Activated CD8-positive, alpha-beta T cell treated with anti-CD3 and anti-CD28 coated beads for 36 hours (primary cell): ENCODE measurements at regions not wholly inside any gene's neighbourhood (a gene's known extent, or its start where the extent isn't known, plus 50 kb on each side); places are given as distances from the start of the nearest gene placed in this dataset.

Experiments
- ATAC-seq: fragments of 200-7000 bp; cut with Tn5 transposase; one replicate; pipeline ENCODE4 v1.10.0; 2021; ENCODE audit warnings: mild to moderate bottlenecking, moderate library complexity
- CTCF ChIA-PET: fragments of 350-600 bp; sonication (Branson Sonifier 250); formaldehyde crosslinking; loops from one replicate; lab custom pipeline; 2021; ENCODE audit warnings: antibody characterized with exemption; lab: Charles Lee
- POLR2A ChIA-PET: fragments of 350-600 bp; sonication (Branson Sonifier 250); formaldehyde crosslinking; loops from one replicate; lab custom pipeline; 2021; ENCODE audit warnings: antibody characterized with exemption; lab: Charles Lee
- DNase-seq: peaks from one replicate; pipeline ENCODE4 v3.0.0-alpha.2; 2020
- H3K27ac Mint-ChIP-seq: one replicate; pipeline ENCODE4 v1.8.0; 2021; ENCODE audit warnings: mild to moderate bottlenecking, mixed read lengths
- H3K27me3 Mint-ChIP-seq: one replicate; pipeline ENCODE4 v1.8.0; 2021; ENCODE audit warnings: mixed read lengths
- H3K36me3 Mint-ChIP-seq: one replicate; pipeline ENCODE4 v1.8.0; 2021; ENCODE audit warnings: low read depth, mixed read lengths
- H3K4me1 Mint-ChIP-seq: one replicate; pipeline ENCODE4 v1.8.0; 2021; ENCODE audit warnings: low read depth, mixed read lengths
- H3K4me3 Mint-ChIP-seq: one replicate; pipeline ENCODE4 v1.8.0; 2021; ENCODE audit warnings: mild to moderate bottlenecking, moderate library complexity, mixed read lengths
- H3K9me3 Mint-ChIP-seq: one replicate; pipeline ENCODE4 v1.8.0; 2021; ENCODE audit warnings: mixed read lengths
- CTCF ChIP-seq: fragments of 200-600 bp; IDR thresholded peaks from one replicate; pipeline ENCODE4 v1.8.0; 2022; ENCODE audit warnings: antibody characterized with exemption, mild to moderate bottlenecking
- intact Hi-C: fragments of 100-400 bp; cut with micrococcal nuclease; formaldehyde crosslinking; loops from one replicate; pipeline ENCODE4 v1.10.0; 2022

- peaks cover 6% of the 10 kb centered on the region for H3K4me1 Mint-ChIP-seq
- no peak overlapping the region for H3K4me3 Mint-ChIP-seq
- TF ChIP-seq CTCF, result no peak
- CTCF ChIA-PET, result interaction anchor here (0.6 to 2.8 kb wide), 6 partner anchors 16 to 589 kb away, joined by 3 to 8 read pairs (median 3); no protein-coding TSS in a partner anchor
- POLR2A ChIA-PET, result no interaction called here
- H3K27me3 Mint-ChIP-seq, result no peaks in the 10 kb centered on the region
- ATAC-seq (no peak), DNase-seq (no peak)
- intact Hi-C loops, result no loop called here
- no peaks in the 10 kb centered on the region for H3K9me3 Mint-ChIP-seq
- no peaks in the 10 kb centered on the region for H3K36me3 Mint-ChIP-seq
- no peak overlapping the region for H3K27ac Mint-ChIP-seq
Measured at GRCh38 chr1:200274116-200274515, 135.7 kb downstream of the ZNF281 start.

GRCh38 chr1:200272481-200273068 is 137.3 kb downstream of the ZNF281 start:
- CTCF ChIA-PET, result interaction anchor here (2.6 kb wide), 1 partner anchor 14 kb away, joined by 6 read pairs; no protein-coding TSS in a partner anchor
- H3K36me3 Mint-ChIP-seq, result no peaks in the 10 kb centered on the region
- intact Hi-C loops, result no loop called here
- peaks cover 6% of the 10 kb centered on the region for H3K4me1 Mint-ChIP-seq
- no peak for TF ChIP-seq CTCF
- H3K27ac Mint-ChIP-seq, result no peak overlapping the region
- DNase-seq, result no peak
- H3K4me3 Mint-ChIP-seq, result no peak overlapping the region
- POLR2A ChIA-PET, result interaction anchor here (0.6 kb wide), 3 partner anchors 31 to 532 kb away, joined by 3 to 4 read pairs (median 3); no protein-coding TSS in a partner anchor
- no peaks in the 10 kb centered on the region for H3K9me3 Mint-ChIP-seq
- no peaks in the 10 kb centered on the region for H3K27me3 Mint-ChIP-seq
- no peak for ATAC-seq

GRCh38 chr1:200269256-200269655 is 140.6 kb downstream of the ZNF281 start:
- H3K27me3 Mint-ChIP-seq, result no peaks in the 10 kb centered on the region

GRCh38 chr1:200267937-200268336 is 141.9 kb downstream of the ZNF281 start:
- TF ChIP-seq CTCF, result no peak
- no peak overlapping the region for H3K4me3 Mint-ChIP-seq
- ChIA-PET POLR2A (no interaction called here), CTCF (interaction anchor here (1.5 kb wide), 1 partner anchor 12 kb away, joined by 5 read pairs; no protein-coding TSS in a partner anchor)
- intact Hi-C loops, result no loop called here
- H3K4me1 Mint-ChIP-seq, result no peaks in the 10 kb centered on the region
- ATAC-seq, result no peak
- H3K9me3 Mint-ChIP-seq, result no peaks in the 10 kb centered on the region
- DNase-seq, result no peak
- no peaks in the 10 kb centered on the region for H3K36me3 Mint-ChIP-seq
- H3K27me3 Mint-ChIP-seq, result no peaks in the 10 kb centered on the region
- H3K27ac Mint-ChIP-seq, result no peak overlapping the region

More at GRCh38 chr1:200269256-200269655, 140.6 kb downstream of the ZNF281 start:
- Mint-ChIP-seq H3K36me3 (no peaks in the 10 kb centered on the region), H3K27ac (no peak overlapping the region), H3K9me3 (no peaks in the 10 kb centered on the region), H3K4me3 (no peak overlapping the region), H3K4me1 (peaks cover 6% of the 10 kb centered on the region)
- CTCF ChIA-PET, result interaction anchor here (1.6 to 2.2 kb wide), 2 partner anchors 11 to 130 kb away, joined by 4 to 5 read pairs; no protein-coding TSS in a partner anchor
- intact Hi-C loops, result no loop called here
- ATAC-seq, result no peak
- POLR2A ChIA-PET, result interaction anchor here (1.2 kb wide), 1 partner anchor 209 kb away, joined by 3 read pairs; no protein-coding TSS in a partner anchor
- no peak for DNase-seq
- no peak for TF ChIP-seq CTCF

- TF ChIP-seq CTCF, result no peak
- intact Hi-C loops, result no loop called here
- CTCF ChIA-PET, result interaction anchor here (1.5 kb wide), 1 partner anchor 12 kb away, joined by 5 read pairs; no protein-coding TSS in a partner anchor
Measured at GRCh38 chr1:200267458-200267857, 142.4 kb downstream of the ZNF281 start.

More at GRCh38 chr1:200267458-200267857, 142.4 kb downstream of the ZNF281 start:
- DNase-seq (no peak), ATAC-seq (no peak)
- no peaks in the 10 kb centered on the region for H3K27me3 Mint-ChIP-seq
- H3K4me3 Mint-ChIP-seq, result no peak overlapping the region
- H3K27ac Mint-ChIP-seq, result no peak overlapping the region
- H3K36me3 Mint-ChIP-seq, result no peaks in the 10 kb centered on the region
- POLR2A ChIA-PET, result interaction anchor here (1.2 kb wide), 1 partner anchor 12 kb away, joined by 3 read pairs; no protein-coding TSS in a partner anchor
- no peaks in the 10 kb centered on the region for H3K9me3 Mint-ChIP-seq
- peaks cover 4% of the 10 kb centered on the region for H3K4me1 Mint-ChIP-seq
